Epithelial cell of esophagus (primary cell): ENCODE measurements at regions not wholly inside any gene's neighbourhood (a gene's known extent, or its start where the extent isn't known, plus 50 kb on each side); places are given as distances from the start of the nearest gene placed in this dataset.

Experiments
- DNase-seq: peaks from one replicate; pipeline ENCODE4 v3.0.0; 2010; ENCODE audit warnings: low read depth
- H3K4me3 ChIP-seq: 2 replicates; pipeline ENCODE4 v1.5.1; 2011; ENCODE audit warnings: mild to moderate bottlenecking, low read length, control low read depth
- CTCF ChIP-seq: IDR thresholded peaks from 2 replicates; pipeline ENCODE4 v1.5.1; 2011; ENCODE audit warnings: low read depth, mild to moderate bottlenecking, low read length, control low read depth, inconsistent platforms; ENCODE audit not compliant: insufficient read depth; ENCODE audit errors: missing control alignments

- no peak for DNase-seq
- no peak overlapping the region for H3K4me3 ChIP-seq
- no peak for TF ChIP-seq CTCF
Measured at GRCh38 chr2:217656316-217656715, 346.5 kb downstream of the TNS1 start.

- TF ChIP-seq CTCF: no peak
- no peak for DNase-seq
- no peak overlapping the region for H3K4me3 ChIP-seq
Measured at GRCh38 chr2:217655651-217656050, 347.1 kb downstream of the TNS1 start.

- no peak overlapping the region for H3K4me3 ChIP-seq
- TF ChIP-seq CTCF: no peak
- no peak for DNase-seq
Measured at GRCh38 chr2:217654168-217654567, 348.6 kb downstream of the TNS1 start.

- peak; percentile 28 for TF ChIP-seq CTCF
- H3K4me3 ChIP-seq: no peak overlapping the region
Measured at GRCh38 chr2:217652761-217653639, 349.8 kb downstream of the TNS1 start.

GRCh38 chr2:217650716-217651360 is 352.0 kb downstream of the TNS1 start:
- DNase-seq: peak; percentile 71
- H3K4me3 ChIP-seq: no peak overlapping the region
- peak; percentile 95 for TF ChIP-seq CTCF

More at GRCh38 chr2:217652761-217653639, 349.8 kb downstream of the TNS1 start:
- peak; percentile 78 for DNase-seq

GRCh38 chr2:217650229-217650628 is 352.6 kb downstream of the TNS1 start:
- TF ChIP-seq CTCF: no peak
- DNase-seq: peak; percentile 14

GRCh38 chr2:217647925-217648324 is 354.9 kb downstream of the TNS1 start:
- no peak overlapping the region for H3K4me3 ChIP-seq
- TF ChIP-seq CTCF: no peak
- DNase-seq: no peak

More at GRCh38 chr2:217650229-217650628, 352.6 kb downstream of the TNS1 start:
- H3K4me3 ChIP-seq: no peak overlapping the region
